ENCODE measurements at regions not wholly inside any gene's neighbourhood (a gene's known extent, or its start where the extent isn't known, plus 50 kb on each side); places are given as distances from the start of the nearest gene placed in this dataset.

GRCh38 chr2:139314059-139314458 is 533.9 kb upstream of the NXPH2 start:
- Mint-ChIP-seq H3K4me1 (peaks cover 16 to 18% of the 10 kb centered on the region in 2 experiments), H3K4me3 (no peak overlapping the region), H3K36me3 (ENCODE audit: insufficient read depth in 1 of 3, low read depth in 3 of 3) (no peaks in the 10 kb centered on the region), H3K27ac (no peak overlapping the region), H3K9me3 (no peaks in the 10 kb centered on the region), H3K27me3 (ENCODE audit: low read depth) (no peaks in the 10 kb centered on the region)
- Histone ChIP-seq H2BK120ac (ENCODE audit: low read depth, low read length, poor library complexity, severe bottlenecking) (no peak overlapping the region), H3K27me3 (ENCODE audit: insufficient read depth, low read length) (no peaks in the 10 kb centered on the region), H2BK12ac (ENCODE audit: insufficient read length, low read depth, low read length) (no peak overlapping the region), H3K79me1 (ENCODE audit: insufficient read depth, low read depth, low read length, poor library complexity, severe bottlenecking) (no peaks in the 10 kb centered on the region), H3K4me2 (ENCODE audit: insufficient read depth, insufficient read length, low read length) (no peak overlapping the region), H3K23me2 (ENCODE audit: insufficient read length, low read depth, low read length, poor library complexity, severe bottlenecking) (no peaks in the 10 kb centered on the region), H3K23ac (ENCODE audit: insufficient read length, low read depth, low read length) (no peak overlapping the region), H3K9ac (ENCODE audit: extremely low read depth, insufficient read length, low read length) (no peak overlapping the region), H4K20me1 (ENCODE audit: control insufficient read depth, insufficient read depth, insufficient read length) (no peaks in the 10 kb centered on the region), H4K8ac (replicated peaks; ENCODE audit: insufficient read length, low read depth, low read length) (no peak overlapping the region), H2BK15ac (ENCODE audit: low read depth, low read length) (no peak overlapping the region), H4K91ac (ENCODE audit: insufficient read length, low read depth, low read length) (no peak overlapping the region), H2BK20ac (ENCODE audit: low read depth, low read length, poor library complexity, severe bottlenecking) (no peak overlapping the region), H3K56ac (ENCODE audit: insufficient read length, low read depth, low read length) (no peak overlapping the region), H3K27ac (ENCODE audit: insufficient read length, low read depth, low read length) (no peak overlapping the region), H2AFZ (ENCODE audit: low read length) (no peak overlapping the region), H3K9me3 (ENCODE audit: control insufficient read depth, low read depth, low read length) (no peaks in the 10 kb centered on the region), H2AK5ac (ENCODE audit: insufficient read length, low read length) (no peak overlapping the region), H2BK5ac (ENCODE audit: insufficient read length, low read length) (no peak overlapping the region), H3K4ac (ENCODE audit: low read depth, low read length) (no peak overlapping the region), H4K5ac (ENCODE audit: insufficient read length, low read depth, low read length) (no peak overlapping the region), H3K18ac (ENCODE audit: insufficient read length, low read depth, low read length) (no peak overlapping the region), H3T11ph (ENCODE audit: low read length) (no peak overlapping the region), H3K14ac (ENCODE audit: insufficient read depth, low read length) (no peak overlapping the region), H3K4me1 (ENCODE audit: insufficient read depth, low read length) (no peaks in the 10 kb centered on the region), H3K79me2 (ENCODE audit: insufficient read depth, low read length) (no peaks in the 10 kb centered on the region)
- WGBS (ENCODE audit: extremely low coverage, insufficient read length, low lambda C conversion rate): no CpG with 5 or more reads among the region's 1 CpG
- DNase-seq: no peak
- no peak for TF ChIP-seq CTCF (conservative IDR thresholded peaks at IDR 0.05)
